NCI-H2107 (cell line): ENCODE measurements at regions not wholly inside any gene's neighbourhood (a gene's known extent, or its start where the extent isn't known, plus 50 kb on each side); places are given as distances from the start of the nearest gene placed in this dataset.

Source experiments
- DNase-seq: peaks from one replicate; lab custom pipeline; 2025; lab: John Stamatoyannopoulos, UW

GRCh38 chr11:37762079-37762478 is 1164.0 kb upstream of the RAG2 start:
- no peak for DNase-seq

GRCh38 chr11:37755521-37755920 is 1157.5 kb upstream of the RAG2 start:
- no peak for DNase-seq

DNA sequence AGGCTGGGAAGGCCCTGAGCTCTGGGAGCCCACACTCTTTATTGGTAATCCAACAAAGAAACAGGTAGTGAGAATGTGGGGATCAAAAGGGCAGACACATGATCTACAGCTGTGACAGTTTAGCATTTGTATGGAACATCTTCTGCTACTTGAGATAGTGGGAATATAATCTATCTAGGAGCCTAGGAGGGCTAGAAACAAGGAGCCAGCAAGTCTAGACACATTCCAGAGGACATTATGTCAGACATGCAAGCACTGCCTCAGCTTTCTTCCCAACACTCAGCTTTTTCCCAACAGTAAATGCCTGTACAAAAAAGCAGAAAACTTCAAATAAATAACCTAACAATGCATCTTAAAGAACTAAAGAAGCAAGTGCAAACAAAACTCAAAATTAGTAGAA is 1150.6 kb upstream of the RAG2 start:
- no peak for DNase-seq

- DNase-seq: no peak
These were observed 1149.1 kb upstream of the RAG2 start for GRCh38 chr11:37747121-37747520.

GRCh38 chr11:37727371-37727770 is 1129.3 kb upstream of the RAG2 start:
- DNase-seq: no peak

DNA sequence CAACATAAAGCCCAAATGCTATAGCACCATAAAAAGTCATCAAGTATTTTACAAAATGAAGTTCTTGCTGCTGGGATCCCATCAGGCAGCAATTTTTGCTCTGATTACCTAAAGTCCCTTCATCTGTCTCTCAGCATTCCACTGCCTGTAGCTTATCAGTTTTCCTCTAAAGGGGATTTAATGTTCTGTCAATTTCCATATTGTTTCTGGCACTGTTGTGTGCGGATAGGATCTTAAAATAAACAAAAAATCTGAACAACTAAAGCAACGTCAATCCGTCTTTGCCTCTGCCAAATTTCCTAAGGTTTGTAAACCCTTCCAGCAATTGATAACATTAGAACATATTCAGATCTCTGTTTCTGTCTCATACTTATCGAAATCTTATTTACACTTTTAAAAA is 1126.3 kb upstream of the RAG2 start:
- DNase-seq: no peak

GRCh38 chr11:37721485-37721884 is 1123.4 kb upstream of the RAG2 start:
- DNase-seq: no peak

GRCh38 chr11:37718431-37718999 is 1120.5 kb upstream of the RAG2 start:
- no peak for DNase-seq

DNA sequence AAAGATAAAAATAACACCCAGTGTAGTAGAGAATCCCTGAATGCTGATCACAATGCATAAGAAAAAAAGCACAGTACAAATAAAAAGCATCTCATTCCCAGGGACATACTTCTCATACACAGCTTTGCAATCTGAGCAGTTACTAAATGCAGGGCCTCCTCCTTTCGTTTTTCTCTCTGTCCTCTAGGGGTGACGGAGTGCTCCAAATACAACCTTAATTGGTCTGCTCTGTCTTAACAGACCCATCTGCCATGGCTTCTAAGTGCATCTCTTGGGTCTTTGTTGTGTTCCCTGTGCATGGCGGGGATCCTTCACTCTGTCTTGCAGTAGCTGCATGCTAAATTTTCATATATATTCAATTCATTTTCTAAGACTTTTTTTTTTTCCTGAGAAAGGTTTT is 1114.2 kb upstream of the RAG2 start:
- no peak for DNase-seq

- no peak for DNase-seq
These were observed 1112.0 kb upstream of the RAG2 start for GRCh38 chr11:37710031-37710430.

DNA sequence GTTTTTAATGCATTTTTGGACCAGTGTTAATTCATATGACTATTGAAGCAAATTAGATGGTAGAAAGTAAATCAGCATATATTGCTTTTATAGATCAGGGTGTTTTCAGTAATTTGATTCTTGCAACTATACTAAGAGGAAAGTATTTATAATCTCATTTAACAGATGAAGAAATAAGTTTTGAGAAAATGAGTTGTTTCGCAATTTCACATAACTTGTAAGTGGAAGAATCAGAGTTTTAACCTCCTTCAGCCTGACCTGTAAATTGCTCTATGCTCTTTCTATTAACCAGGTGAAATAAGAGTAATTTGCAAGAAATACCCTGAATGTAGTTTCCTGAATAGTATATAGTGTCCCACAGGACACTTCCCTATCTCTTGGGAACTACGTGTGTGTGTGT is 1106.8 kb upstream of the RAG2 start:
- no peak for DNase-seq

DNA sequence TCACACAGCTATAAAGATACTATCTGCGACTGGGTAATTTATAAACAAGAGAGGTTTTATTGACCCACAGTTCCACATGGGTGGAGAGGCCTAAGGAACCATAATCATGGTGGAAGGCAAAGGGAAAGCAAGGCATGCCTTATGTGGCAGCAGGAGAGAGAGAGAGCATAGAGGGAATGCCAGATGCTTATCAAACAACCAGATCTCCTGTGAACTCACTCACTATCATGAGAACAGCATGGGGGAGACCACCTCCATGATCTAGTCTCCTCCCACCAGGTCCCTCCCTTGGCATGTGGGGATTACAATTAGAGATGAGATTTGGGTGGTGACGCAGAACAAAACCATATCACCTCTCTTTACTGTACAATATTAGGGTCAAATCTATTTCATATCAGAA is 1101.6 kb upstream of the RAG2 start:
- no peak for DNase-seq

DNA sequence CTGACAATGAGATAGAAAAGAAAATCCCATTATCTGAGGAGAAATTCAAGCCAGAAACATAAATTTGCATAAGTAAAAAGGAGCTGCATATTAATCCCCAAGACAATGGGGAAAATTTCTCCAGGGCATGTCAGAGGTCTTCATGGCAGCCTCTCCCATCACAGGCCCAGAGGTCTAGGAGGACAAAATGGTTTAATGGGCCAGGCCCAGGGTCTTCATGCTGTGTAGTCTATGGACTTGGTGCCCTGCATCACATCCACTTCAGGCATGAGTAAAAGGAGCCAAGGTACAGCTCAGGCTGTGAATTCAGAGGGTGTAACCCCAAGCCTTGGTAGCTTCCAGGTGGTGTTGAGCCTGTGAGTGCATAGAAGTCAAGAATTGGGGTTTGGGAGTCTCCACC is 1097.2 kb upstream of the RAG2 start:
- DNase-seq: no peak

DNA sequence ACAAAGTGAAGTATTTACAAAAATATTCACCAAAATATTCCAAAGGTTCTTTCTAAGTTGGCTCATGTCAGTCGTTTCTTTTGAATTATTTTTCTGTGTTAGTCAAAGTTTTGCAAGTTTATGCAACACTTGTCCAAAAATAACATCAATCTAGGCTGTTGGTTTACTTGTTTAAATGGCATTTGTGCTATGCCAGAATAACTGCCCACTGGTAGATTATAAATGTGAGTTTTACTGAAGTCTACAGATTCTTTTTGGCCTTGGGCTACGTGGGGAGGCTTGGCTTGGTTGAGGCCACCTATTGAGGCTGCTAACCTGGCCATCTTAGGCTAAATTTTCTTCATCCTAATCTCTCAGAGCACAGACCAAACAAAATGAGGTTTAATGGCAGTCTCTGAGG is 1091.9 kb upstream of the RAG2 start:
- no peak for DNase-seq

- no peak for DNase-seq
These were observed 1090.4 kb upstream of the RAG2 start for GRCh38 chr11:37688456-37688855.

DNA sequence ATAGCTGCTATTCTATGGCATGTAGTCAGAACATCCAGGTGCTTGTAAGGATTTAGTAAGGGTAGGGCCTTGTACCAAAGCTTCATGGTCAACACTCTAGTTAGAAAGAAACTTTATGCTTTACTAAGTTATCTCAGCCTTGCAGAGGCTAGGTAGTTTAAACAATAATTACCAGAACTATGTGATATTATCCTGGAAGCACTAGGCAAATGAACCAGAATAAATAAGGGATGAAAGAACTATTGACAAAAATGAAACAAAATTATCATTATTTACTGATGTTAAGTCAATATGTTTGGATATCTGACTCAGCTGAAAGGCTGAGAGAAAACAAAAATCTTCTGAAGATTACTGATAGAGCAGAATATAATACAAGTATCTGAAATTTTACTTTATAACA is 1089.1 kb upstream of the RAG2 start:
- DNase-seq: no peak

GRCh38 chr11:37671321-37671720 is 1073.3 kb upstream of the RAG2 start:
- no peak for DNase-seq

DNA sequence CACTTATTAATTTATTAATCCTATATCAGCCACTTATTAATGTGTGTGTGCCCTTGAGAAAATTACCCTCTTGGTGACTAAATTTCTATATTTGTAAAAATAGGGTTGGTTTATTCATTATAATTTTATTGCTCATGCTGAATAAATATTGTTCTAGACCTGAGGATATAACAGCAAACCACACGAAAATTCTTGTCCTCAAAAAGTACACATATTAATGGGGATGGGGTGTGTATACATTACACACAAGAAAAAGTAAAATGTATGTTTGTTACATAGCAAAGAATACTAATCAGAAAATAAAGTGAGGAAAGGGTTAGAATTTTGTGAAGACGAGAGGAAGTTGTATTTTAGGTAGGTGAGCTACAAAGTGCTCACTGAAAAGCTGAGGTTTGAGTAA is 1068.9 kb upstream of the RAG2 start:
- no peak for DNase-seq

DNA sequence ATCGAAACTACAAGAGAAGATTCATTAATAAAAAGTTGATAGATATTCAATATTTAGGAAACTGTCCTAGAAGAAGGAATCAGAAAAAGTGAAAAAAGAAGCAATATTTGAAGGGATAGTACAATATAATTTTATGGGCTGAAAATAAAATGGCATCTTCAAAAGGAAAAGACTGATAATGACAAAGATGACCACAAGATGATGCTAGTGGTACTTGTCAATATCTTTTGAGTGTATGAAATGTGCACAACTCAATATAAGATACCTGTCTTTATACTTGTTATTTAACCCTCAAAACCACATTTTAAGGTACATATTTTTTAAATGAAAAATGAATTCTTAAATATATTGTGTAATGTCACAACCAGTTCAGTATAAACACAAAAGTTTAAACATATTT is 1059.6 kb upstream of the RAG2 start:
- DNase-seq: no peak

DNA sequence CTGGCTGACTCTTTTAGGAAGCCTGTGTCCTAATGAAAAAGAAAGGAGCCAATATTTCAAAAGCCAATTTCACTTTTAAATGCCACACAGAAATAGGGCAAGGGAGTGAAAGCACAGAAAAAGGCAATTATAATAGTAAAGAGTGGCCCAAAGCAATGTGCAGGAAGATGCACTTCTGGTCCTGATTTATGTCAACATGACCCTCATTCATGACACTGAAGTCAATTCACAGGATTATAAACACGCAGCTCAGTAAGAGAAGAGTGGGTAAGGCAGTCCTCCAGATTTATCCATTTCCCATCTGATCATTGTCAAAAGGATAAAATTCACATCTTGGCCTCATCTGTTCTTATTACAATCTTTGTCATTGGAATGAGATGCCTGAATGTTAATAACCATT is 1049.7 kb upstream of the RAG2 start:
- no peak for DNase-seq

DNA sequence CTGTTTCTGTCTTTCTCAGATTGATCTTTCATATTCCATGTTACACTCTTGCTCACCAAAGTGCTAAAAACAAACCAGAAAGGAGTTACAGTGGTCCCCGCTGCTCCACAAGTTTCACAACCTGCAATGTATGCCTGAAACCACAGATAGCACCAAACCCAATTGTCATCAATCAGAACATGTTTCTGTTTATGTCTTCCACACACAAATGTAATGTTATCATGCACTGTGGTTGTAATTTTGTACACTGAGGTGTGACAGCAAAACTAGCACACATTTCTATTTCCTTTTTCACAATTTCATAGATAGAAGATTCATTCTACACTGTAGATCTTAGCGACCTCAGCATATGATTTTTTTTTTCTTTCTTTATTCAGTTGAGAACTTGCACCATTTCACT is 1045.9 kb upstream of the RAG2 start:
- no peak for DNase-seq

- no peak for DNase-seq
These were observed 1044.3 kb upstream of the RAG2 start for GRCh38 chr11:37642296-37642695.

GRCh38 chr11:37632748-37633147 is 1034.7 kb upstream of the RAG2 start:
- DNase-seq: no peak

DNA sequence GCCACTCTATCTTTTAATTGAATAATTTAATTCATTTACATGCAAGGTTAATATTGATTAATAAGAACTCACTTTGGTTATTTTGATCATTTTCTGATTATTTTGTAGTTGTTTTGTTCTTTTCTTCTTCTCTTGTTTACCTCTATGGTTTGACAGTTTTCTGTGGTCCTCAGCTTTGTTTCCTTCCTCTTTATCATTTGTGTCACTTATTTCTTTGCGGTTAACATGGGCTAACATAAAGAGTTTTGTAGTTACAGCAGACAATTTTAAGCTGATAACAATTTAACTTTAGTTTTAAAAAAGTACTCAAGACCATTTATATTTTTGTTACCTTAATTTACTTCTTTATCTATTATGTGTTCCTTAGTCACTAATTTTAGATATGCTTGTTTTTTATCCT is 1032.8 kb upstream of the RAG2 start:
- DNase-seq: no peak

- no peak for DNase-seq
These were observed 1025.7 kb upstream of the RAG2 start for GRCh38 chr11:37623778-37624177.
